GM12878 (cell line): ENCODE measurements at regions not wholly inside any gene's neighbourhood (a gene's known extent, or its start where the extent isn't known, plus 50 kb on each side); places are given as distances from the start of the nearest gene placed in this dataset.
A peak's percentile ranks its signal among the peaks of the same experiment; 100 is the strongest.

Source experiments
- ATAC-seq: fragments of 200-7000 bp; cut with Tn5 transposase; 3 replicates; pipeline ENCODE4 v1.9.1; 2020; ENCODE audit warnings: mild to moderate bottlenecking, moderate library complexity
- BruUV-seq: library from RNA; stranded (reverse); fragments of 400-500 nt; replicated peaks from 2 replicates; lab custom pipeline; 2021; lab: Mats Ljungman, UMichigan
- CTCF ChIA-PET: fragments of 300-600 bp; sonication (Branson Sonifier 250); formaldehyde crosslinking; extraction: SDS; loops from one replicate; lab custom pipeline; 2021; ENCODE audit warnings: inconsistent platforms; lab: Yijun Ruan, JAX
- POLR2A ChIA-PET: fragments of 350-600 bp; formaldehyde crosslinking; extraction: SDS; loops from one replicate; lab custom pipeline; 2021; ENCODE audit warnings: inconsistent platforms; lab: Charles Lee
- RAD21 ChIA-PET: fragments of 300-600 bp; sonication (Branson Sonifier 250); formaldehyde crosslinking; loops from one replicate; lab custom pipeline; 2023; ENCODE audit warnings: antibody characterized with exemption; ENCODE audit not compliant: unreplicated experiment; lab: Charles Lee
- SMC1A ChIA-PET: fragments of 300-600 bp; sonication (Branson Sonifier 250); formaldehyde crosslinking; loops from one replicate; lab custom pipeline; 2023; ENCODE audit not compliant: unreplicated experiment, uncharacterized antibody; lab: Charles Lee
- DNase-seq: peaks from one replicate; pipeline ENCODE4 v3.0.0-alpha.2; 2011; ENCODE audit warnings: low read depth, low spot score
- FAIRE-seq: peaks from 3 replicates; lab custom pipeline; 2011; peaks lifted over from hg19 to GRCh38; lab: Jason Lieb, UNC
- H2AFZ ChIP-seq: 2 replicates; pipeline ENCODE4 v1.6.0; 2011; ENCODE audit warnings: low read depth, low read length, control low read depth; ENCODE audit not compliant: control insufficient read depth
- H3K27ac ChIP-seq: 2 replicates; pipeline ENCODE4 v1.5.1; 2011; ENCODE audit warnings: control low read depth; ENCODE audit not compliant: control insufficient read depth, insufficient read depth
- H3K27me3 ChIP-seq, 2 experiments: replicated peaks in 1 of 2; 2 replicates each; pipeline versions ENCODE4 v1.6.0 to v1.6.1; 2011; ENCODE audit warnings: low read length in 1 of 2; ENCODE audit not compliant: control insufficient read depth in 2 of 2, insufficient read depth in 2 of 2
- H3K36me3 ChIP-seq, 2 experiments: 2 replicates each; pipeline ENCODE4 v1.5.1; 2011; ENCODE audit warnings: low read length in 1 of 2; ENCODE audit not compliant: control insufficient read depth in 2 of 2, insufficient read depth in 2 of 2
- H3K4me1 ChIP-seq: 2 replicates; pipeline ENCODE4 v1.6.1; 2011; ENCODE audit warnings: mild to moderate bottlenecking, low read length, moderate library complexity, mixed read lengths; ENCODE audit not compliant: control insufficient read depth, insufficient read depth
- H3K4me2 ChIP-seq: 2 replicates; pipeline ENCODE4 v1.6.0; 2011; ENCODE audit warnings: control low read depth; ENCODE audit not compliant: control insufficient read depth, insufficient read depth
- H3K4me3 ChIP-seq: fragments of 200-600 bp; sonication (generic); 2 replicates; pipeline ENCODE4 v1.5.1; 2016
- H3K79me2 ChIP-seq: 2 replicates; pipeline ENCODE4 v1.6.0; 2011; ENCODE audit warnings: low read length; ENCODE audit not compliant: control insufficient read depth, insufficient read depth
- H3K9ac ChIP-seq: 2 replicates; pipeline ENCODE4 v1.8.0; 2011; ENCODE audit warnings: low read length, control low read depth, mixed read lengths; ENCODE audit not compliant: control insufficient read depth, insufficient read depth
- H3K9me3 ChIP-seq: replicated peaks from 3 replicates; pipeline ENCODE4 v1.5.1; 2011; ENCODE audit warnings: mild to moderate bottlenecking, low read length; ENCODE audit not compliant: control insufficient read depth, insufficient read depth
- H4K20me1 ChIP-seq: 2 replicates; pipeline ENCODE4 v1.6.0; 2011; ENCODE audit not compliant: control insufficient read depth, insufficient read depth
- ATF7 ChIP-seq: fragments of 450-650 bp; IDR thresholded peaks from 2 replicates; pipeline ENCODE4 v1.6.1; 2016; ENCODE audit warnings: low read depth, mild to moderate bottlenecking
- BCL11A ChIP-seq: IDR thresholded peaks from 2 replicates; pipeline ENCODE4 v1.6.1; 2011; ENCODE audit warnings: low read depth, low read length
- CBX3 ChIP-seq: fragments of 200-600 bp; sonication (generic); IDR thresholded peaks from 2 replicates; pipeline ENCODE4 v1.6.1; 2016; ENCODE audit warnings: low read depth, borderline replicate concordance
- CHD2 ChIP-seq: IDR thresholded peaks from 2 replicates; pipeline ENCODE4 v1.6.1; 2011; ENCODE audit warnings: low read depth, low read length, improper control_type of control experiment, borderline replicate concordance
- POLR2A ChIP-seq: IDR thresholded peaks from 2 replicates; pipeline ENCODE4 v1.6.1; 2011; ENCODE audit warnings: low read depth, mild to moderate bottlenecking, low read length
- RAD51 ChIP-seq: fragments of 450-650 bp; IDR thresholded peaks from 2 replicates; pipeline ENCODE4 v1.6.1; 2016; ENCODE audit warnings: moderate library complexity, mild to moderate bottlenecking, inconsistent platforms
- SIX5 ChIP-seq: IDR thresholded peaks from 2 replicates; pipeline ENCODE4 v1.6.1; 2011; ENCODE audit warnings: mild to moderate bottlenecking, low read depth, low read length, moderate library complexity; ENCODE audit not compliant: severe bottlenecking
- STAT3 ChIP-seq: IDR thresholded peaks from 2 replicates; pipeline ENCODE4 v1.6.1; 2011; ENCODE audit warnings: low read depth, low read length, improper control_type of control experiment
- TBL1XR1 ChIP-seq: IDR thresholded peaks from 2 replicates; pipeline ENCODE4 v1.6.1; 2012; ENCODE audit warnings: low read depth, low read length, improper control_type of control experiment
- WGBS: methylation state at CpG from one replicate; pipeline ENCODE4 v1.1.6; 2016; ENCODE audit warnings: low lambda C conversion rate; ENCODE audit not compliant: insufficient replicate concordance, insufficient coverage; ENCODE audit errors: missing lambda C conversion rate; 5-methylcytosine and 5-hydroxymethylcytosine counted together
- in situ Hi-C: fragments of 300-500 bp; cut with MboI; formaldehyde crosslinking; loops from 9 replicates; pipeline ENCODE4 v1.14.3; 2018; ENCODE audit warnings: mixed read lengths
- intact Hi-C: fragments of 100-400 bp; cut with micrococcal nuclease; formaldehyde crosslinking; loops from one replicate; pipeline ENCODE4 v1.14.2; 2022; ENCODE audit not compliant: unreplicated experiment

DNA sequence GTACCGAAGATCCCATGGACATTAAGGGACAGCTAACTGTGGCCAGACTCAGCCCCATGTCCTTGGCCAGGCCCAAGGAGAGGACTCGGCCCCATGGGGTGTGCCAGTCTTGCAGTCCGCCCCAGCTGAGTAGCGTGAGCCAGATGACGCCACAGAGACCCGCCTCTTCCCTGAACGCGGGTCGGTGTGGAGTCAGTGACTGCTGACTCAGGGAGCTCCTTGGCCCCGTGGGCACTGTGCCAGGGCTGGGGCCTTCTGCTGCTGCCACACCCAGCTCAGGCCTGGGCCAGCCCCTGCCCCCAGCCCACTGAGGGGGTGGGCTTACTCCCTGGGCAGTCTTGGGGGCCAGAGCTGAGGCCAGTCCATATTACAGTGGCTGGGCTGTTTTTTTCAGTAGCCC is 52.8 kb downstream of the PLXNA1 start:
- Histone ChIP-seq H4K20me1 (no peaks in the 10 kb centered on the region), H3K9me3 (no peaks in the 10 kb centered on the region), H2AFZ (no peak overlapping the region), H3K27me3 (no peaks in the 10 kb centered on the region), H3K36me3 (peaks cover 0 to 10% of the 10 kb centered on the region in 2 experiments; a peak in 2 of 4 replicates), H3K79me2 (no peaks in the 10 kb centered on the region), H3K4me3 (no peak overlapping the region), H3K4me2 (no peak overlapping the region), H3K27ac (no peak overlapping the region), H3K4me1 (no peaks in the 10 kb centered on the region), H3K9ac (no peak overlapping the region)
- in situ Hi-C loops (no loop called here), intact Hi-C loops (no loop called here)
- TF ChIP-seq BCL11A (no peak), CBX3 (no peak), ATF7 (no peak), STAT3 (no peak), TBL1XR1 (no peak)
- no peak for ATAC-seq
- BruUV-seq: no TSS peak
- CTCF ChIA-PET: no interaction called here
- RAD21 ChIA-PET: no interaction called here
- SMC1A ChIA-PET: no interaction called here
- no peak for DNase-seq
- 68% methylated on average over 10 of the region's 10 CpGs for WGBS
- POLR2A ChIA-PET: no interaction called here
- no peak for FAIRE-seq

DNA sequence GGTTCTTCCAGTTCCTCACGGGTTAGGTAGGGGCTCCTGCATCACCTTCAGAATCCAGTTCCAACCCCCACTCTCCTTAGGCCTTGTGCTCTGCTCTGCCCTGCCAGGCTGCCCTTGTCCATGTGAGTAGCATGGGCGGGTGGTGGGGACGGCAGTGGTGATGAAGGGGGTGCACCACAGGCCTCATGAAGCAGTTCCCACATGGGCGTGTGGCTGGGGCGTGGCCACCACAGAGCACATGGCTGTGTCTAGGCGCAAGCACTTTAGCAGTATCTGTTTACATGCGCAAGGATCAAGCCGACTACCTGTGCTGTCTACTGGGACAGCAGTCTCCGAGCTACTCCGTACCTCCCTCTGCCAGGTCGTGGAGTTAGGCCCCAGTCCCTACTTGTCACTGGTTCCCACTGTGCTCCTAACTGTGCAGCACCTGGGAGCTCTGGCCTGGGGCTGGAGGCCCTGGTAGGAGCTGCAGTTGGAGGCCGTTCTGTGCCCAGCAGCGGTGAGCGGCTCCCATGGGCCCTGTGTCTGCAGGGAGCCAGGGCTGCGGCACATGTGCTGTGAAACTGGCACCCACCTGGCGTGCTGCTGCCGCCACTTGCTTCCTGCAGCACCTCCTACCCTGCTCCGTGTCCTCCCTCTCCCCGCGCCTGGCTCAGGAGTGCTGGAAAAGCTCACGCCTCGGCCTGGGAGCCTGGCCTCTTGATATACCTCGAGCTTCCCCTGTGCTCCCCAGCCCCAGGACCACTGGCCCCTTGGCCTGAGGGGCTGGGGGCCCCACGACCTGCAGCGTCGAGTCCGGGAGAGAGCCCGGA is 53.5 kb downstream of the PLXNA1 start:
- RAD21 ChIA-PET: no interaction called here
- POLR2A ChIA-PET: no interaction called here
- BruUV-seq: no TSS peak

More for the DNA sequence above, 53.5 kb downstream of the PLXNA1 start:
- TF ChIP-seq CHD2 (no peak), SIX5 (no peak), POLR2A (peak; percentile 30; the same call in 1 of the 2 replicates), RAD51 (no peak)
- Histone ChIP-seq H3K36me3 (peaks cover 0 to 6% of the 10 kb centered on the region in 2 experiments; a peak in 2 of 4 replicates), H3K27me3 (no peaks in the 10 kb centered on the region), H3K9me3 (no peaks in the 10 kb centered on the region), H3K4me2 (no peak overlapping the region), H3K9ac (no peak overlapping the region), H3K4me3 (no peak overlapping the region), H3K79me2 (no peaks in the 10 kb centered on the region), H3K27ac (no peak overlapping the region), H2AFZ (no peak overlapping the region), H3K4me1 (no peaks in the 10 kb centered on the region), H4K20me1 (no peaks in the 10 kb centered on the region)
- ChIA-PET SMC1A (no interaction called here), CTCF (no interaction called here)
- ATAC-seq: no peak
- intact Hi-C loops: no loop called here
- no peak for FAIRE-seq
- in situ Hi-C loops: no loop called here
- DNase-seq: no peak
- 63% methylated on average over 28 of the region's 28 CpGs for WGBS
